GM23248 (cell line): ENCODE measurements at regions not wholly inside any gene's neighbourhood (a gene's known extent, or its start where the extent isn't known, plus 50 kb on each side); places are given as distances from the start of the nearest gene placed in this dataset.

ENCODE experiments used
- EZH2 ChIP-seq: fragments of 200-600 bp; sonication (generic); IDR thresholded peaks from 2 replicates; pipeline ENCODE4 v1.6.1; 2018; ENCODE audit warnings: antibody characterized with exemption, mild to moderate bottlenecking; ENCODE audit not compliant: insufficient read depth, poor library complexity, severe bottlenecking
- EZH2phosphoT487 ChIP-seq: fragments of 200-600 bp; sonication (generic); IDR thresholded peaks from 2 replicates; pipeline ENCODE4 v1.6.1; 2018; ENCODE audit warnings: antibody characterized with exemption, moderate library complexity, mild to moderate bottlenecking, low read depth; ENCODE audit not compliant: insufficient read depth

DNA sequence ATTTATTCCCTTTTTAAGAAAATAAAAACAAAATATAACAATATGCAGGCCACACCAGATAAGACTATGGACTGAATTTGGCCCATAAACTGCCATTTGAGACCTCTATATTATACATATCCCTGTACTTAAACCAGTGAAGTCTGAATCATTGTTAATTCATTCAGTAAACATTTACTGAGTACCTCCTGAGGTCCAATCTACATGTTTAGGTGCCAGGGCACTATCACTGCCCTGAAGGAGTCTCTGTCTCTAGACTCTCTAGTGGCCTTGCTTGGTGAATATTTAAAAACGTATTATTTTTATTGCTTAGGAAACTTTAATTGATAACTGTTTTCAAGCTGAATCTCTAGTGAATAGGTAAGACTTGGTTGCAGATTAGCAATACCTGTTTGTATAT lies 74.7 kb upstream of the ELL2 start:
- TF ChIP-seq EZH2 (no peak), EZH2phosphoT487 (no peak)
